HCT116 (cell line): ENCODE measurements at regions not wholly inside any gene's neighbourhood (a gene's known extent, or its start where the extent isn't known, plus 50 kb on each side); places are given as distances from the start of the nearest gene placed in this dataset.

Experiments
- ATAC-seq: fragments of 200-7000 bp; cut with Tn5 transposase; 2 replicates; pipeline ENCODE4 v1.9.1; 2020; ENCODE audit warnings: mild to moderate bottlenecking, moderate library complexity
- BruUV-seq: library from RNA; stranded (reverse); fragments of 400-500 nt; replicated peaks from 2 replicates; lab custom pipeline; 2021; lab: Mats Ljungman, UMichigan
- CTCF ChIA-PET: fragments of 300-600 bp; sonication (Branson Sonifier 250); formaldehyde crosslinking; loops from one replicate; lab custom pipeline; 2021; ENCODE audit warnings: antibody characterized with exemption; lab: Charles Lee
- POLR2A ChIA-PET: fragments of 300-600, 350-600 bp; sonication (Branson Sonifier 250); formaldehyde crosslinking; loops from one replicate; lab custom pipeline; 2021; ENCODE audit warnings: antibody characterized with exemption; lab: Charles Lee
- RAD21 ChIA-PET, 2 experiments: fragments of 300-600 bp; sonication (Branson Sonifier 250); formaldehyde crosslinking; loops; one replicate each; lab custom pipeline; 2023; ENCODE audit warnings: low total read pairs in 2 of 2; ENCODE audit not compliant: uncharacterized antibody in 2 of 2, unreplicated experiment in 2 of 2, low non-redundant PET in 1 of 2; lab: Charles Lee
- DNase-seq: peaks from one replicate; pipeline ENCODE4 v3.0.0-alpha.2; 2010; ENCODE audit warnings: low read depth, low spot score
- H2AFZ ChIP-seq: fragments of 200-600 bp; shearing (Covaris generic), sonication (generic); 2 replicates; pipeline ENCODE4 v1.6.1; 2017; ENCODE audit warnings: low read depth, mixed run types, mixed read lengths, antibody characterized with exemption, low read length; ENCODE audit not compliant: poor library complexity, severe bottlenecking
- H3K27ac ChIP-seq: 2 replicates; pipeline ENCODE4 v1.5.1; 2012; ENCODE audit warnings: low read depth, low read length
- H3K27me3 ChIP-seq: fragments of 200-600 bp; sonication (generic); 2 replicates; pipeline ENCODE4 v1.6.1; 2016; ENCODE audit warnings: mixed run types, low read length, mixed read lengths; ENCODE audit not compliant: insufficient read depth
- H3K36me3 ChIP-seq, 2 experiments: fragments of 200-500 bp in 1 of 2; fragments of 200-600 bp in 1 of 2; sonication (Bioruptor generic) in 1 of 2; sonication (generic) in 1 of 2; 2 replicates each; pipeline versions ENCODE4 v1.5.1 to v1.6.1; 2014 to 2016; ENCODE audit warnings: low read length in 2 of 2, inconsistent platforms in 1 of 2, mixed read lengths in 1 of 2, mixed run types in 1 of 2; ENCODE audit not compliant: insufficient read depth in 2 of 2, control insufficient read depth in 1 of 2
- H3K4me1 ChIP-seq, 2 experiments: fragments of 200-600 bp in 1 of 2; sonication (generic) in 1 of 2; 2 replicates each; pipeline versions ENCODE4 v1.5.1 to v1.6.1; 2012 to 2017; ENCODE audit warnings: low read length in 2 of 2, inconsistent platforms in 1 of 2, mild to moderate bottlenecking in 1 of 2, mixed read lengths in 1 of 2, mixed run types in 1 of 2, moderate library complexity in 1 of 2; ENCODE audit not compliant: insufficient read depth in 2 of 2, control insufficient read depth in 1 of 2
- H3K4me2 ChIP-seq: fragments of 200-600 bp; sonication (generic); 2 replicates; pipeline ENCODE4 v1.6.1; 2017; ENCODE audit warnings: mixed run types, low read length, mixed read lengths
- H3K4me3 ChIP-seq, 2 experiments: fragments of 200-600 bp in 1 of 2; sonication (generic) in 1 of 2; replicated peaks in 1 of 2; 2 replicates each; pipeline ENCODE4 v1.5.1; 2011 to 2016; ENCODE audit warnings: low read length in 2 of 2, control low read depth in 1 of 2, low read depth in 1 of 2, mild to moderate bottlenecking in 1 of 2, mixed read lengths in 1 of 2, mixed run types in 1 of 2
- H3K79me2 ChIP-seq: fragments of 200-600 bp; sonication (generic); 2 replicates; pipeline ENCODE4 v1.6.1; 2017; ENCODE audit warnings: mild to moderate bottlenecking, mixed run types, low read length, moderate library complexity, mixed read lengths; ENCODE audit not compliant: insufficient read depth
- H3K9ac ChIP-seq: fragments of 200-600 bp; sonication (generic); 2 replicates; pipeline ENCODE4 v1.6.1; 2016; ENCODE audit warnings: low read length, mixed read lengths
- H3K9me2 ChIP-seq: fragments of 200-600 bp; sonication (generic), shearing (Covaris generic); 2 replicates; pipeline ENCODE4 v1.6.1; 2017; ENCODE audit warnings: mixed run types, mild to moderate bottlenecking, moderate library complexity; ENCODE audit not compliant: insufficient read depth
- H3K9me3 ChIP-seq, 2 experiments: fragments of 200-500 bp in 1 of 2; fragments of 200-600 bp in 1 of 2; sonication (Bioruptor generic) in 1 of 2; sonication (generic) in 1 of 2; 2 replicates each; pipeline ENCODE4 v1.6.1; 2014 to 2017; ENCODE audit warnings: low read length in 2 of 2, mixed read lengths in 2 of 2, inconsistent platforms in 1 of 2, low read depth in 1 of 2, mild to moderate bottlenecking in 1 of 2, mixed run types in 1 of 2, moderate library complexity in 1 of 2; ENCODE audit not compliant: control insufficient read depth in 1 of 2, insufficient read depth in 1 of 2
- H4K20me1 ChIP-seq: fragments of 200-600 bp; sonication (generic), shearing (Covaris generic); 2 replicates; pipeline ENCODE4 v1.6.1; 2017; ENCODE audit warnings: mixed run types, mild to moderate bottlenecking, moderate library complexity; ENCODE audit not compliant: insufficient read depth
- EGR1 ChIP-seq: IDR thresholded peaks from 2 replicates; pipeline ENCODE4 v1.6.1; 2012; ENCODE audit warnings: low read depth
- POLR2A ChIP-seq: IDR thresholded peaks from 2 replicates; pipeline ENCODE4 v1.7.0; 2011; ENCODE audit warnings: borderline replicate concordance; ENCODE audit not compliant: insufficient read depth, insufficient read length; ENCODE audit errors: extremely low read depth
- SP1 ChIP-seq: IDR thresholded peaks from 2 replicates; pipeline ENCODE4 v1.6.1; 2012; ENCODE audit warnings: low read depth
- intact Hi-C: fragments of 100-400 bp; cut with micrococcal nuclease; formaldehyde crosslinking; loops from 2 replicates; pipeline ENCODE4 v1.10.0; 2022
- TF ChIP-seq, protein P1 (sequence below): IDR thresholded peaks from 2 replicates; pipeline ENCODE4 v1.6.1; 2012; ENCODE audit warnings: low read depth
- TF ChIP-seq, protein P2 (sequence below): IDR thresholded peaks from 2 replicates; pipeline ENCODE4 v1.6.1; 2012

DNA sequence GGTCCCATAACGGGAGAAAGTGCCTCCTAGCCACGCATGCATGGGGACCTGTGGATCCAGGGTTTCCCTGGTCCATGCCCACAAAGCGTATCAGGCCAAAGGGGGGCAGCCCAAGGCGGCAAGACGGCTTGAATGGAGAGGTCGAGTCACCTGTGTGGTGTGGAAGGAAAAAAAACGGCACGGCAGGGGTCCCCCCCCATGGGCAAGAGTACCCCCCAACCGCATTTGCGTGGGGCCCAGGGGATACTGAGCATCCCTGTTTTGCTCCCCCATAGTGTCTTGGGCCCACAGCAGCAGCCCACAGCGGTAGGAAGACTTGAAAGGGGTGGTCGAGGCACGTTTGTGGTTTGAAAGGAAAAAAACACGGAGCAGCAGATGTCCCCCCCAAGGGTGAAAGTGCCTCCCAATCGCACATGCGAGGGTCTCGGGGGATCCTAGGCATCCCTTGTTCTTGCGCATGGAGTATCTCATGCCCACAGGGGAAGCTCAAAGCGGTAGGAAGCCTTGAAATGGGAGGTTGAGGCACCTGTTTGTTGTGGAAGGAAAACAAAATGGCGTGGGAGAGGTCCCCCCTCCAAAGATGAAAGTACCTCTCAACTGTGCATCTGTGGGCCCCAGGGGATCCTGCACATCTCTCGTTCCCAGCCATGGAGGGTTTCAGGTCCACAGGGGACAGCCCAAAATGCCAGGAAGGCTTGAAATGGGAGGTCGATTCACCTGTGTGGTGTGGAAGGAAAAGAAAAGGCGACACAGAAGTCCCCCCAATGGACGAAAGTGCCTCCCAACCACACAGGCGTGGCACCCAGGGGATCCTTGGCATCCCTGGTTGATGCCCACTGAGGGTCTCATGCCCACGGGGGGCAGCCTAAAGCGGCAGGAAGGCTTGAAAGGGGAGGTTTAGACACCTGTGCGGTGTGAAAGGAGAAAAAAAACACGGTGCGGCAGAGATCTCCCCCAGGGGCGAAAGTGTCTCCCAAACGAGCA, 577.5 kb downstream of the ALG10 start:
- Histone ChIP-seq H3K4me2 (no peak overlapping the region), H3K79me2 (no peaks in the 10 kb centered on the region), H3K27ac (no peak overlapping the region), H3K4me1 (no peaks in the 10 kb centered on the region), H4K20me1 (no peaks in the 10 kb centered on the region), H3K4me3 (no peak overlapping the region), H3K27me3 (no peaks in the 10 kb centered on the region), H3K9me2 (no peaks in the 10 kb centered on the region), H3K9ac (no peak overlapping the region), H3K36me3 (no peaks in the 10 kb centered on the region), H3K9me3 (peaks cover 10 to 13% of the 10 kb centered on the region in 2 experiments; a peak in 2 of 4 replicates), H2AFZ (no peak overlapping the region)
- intact Hi-C loops, result no loop called here
- ChIA-PET POLR2A (no interaction called here), RAD21 (no interaction called here), CTCF (no interaction called here)
- DNase-seq (no peak), ATAC-seq (no peak)
- no TSS peak for BruUV-seq
- TF ChIP-seq POLR2A, result no peak
- TF ChIP-seq EGR1, result no peak
- TF ChIP-seq, protein P1, sequence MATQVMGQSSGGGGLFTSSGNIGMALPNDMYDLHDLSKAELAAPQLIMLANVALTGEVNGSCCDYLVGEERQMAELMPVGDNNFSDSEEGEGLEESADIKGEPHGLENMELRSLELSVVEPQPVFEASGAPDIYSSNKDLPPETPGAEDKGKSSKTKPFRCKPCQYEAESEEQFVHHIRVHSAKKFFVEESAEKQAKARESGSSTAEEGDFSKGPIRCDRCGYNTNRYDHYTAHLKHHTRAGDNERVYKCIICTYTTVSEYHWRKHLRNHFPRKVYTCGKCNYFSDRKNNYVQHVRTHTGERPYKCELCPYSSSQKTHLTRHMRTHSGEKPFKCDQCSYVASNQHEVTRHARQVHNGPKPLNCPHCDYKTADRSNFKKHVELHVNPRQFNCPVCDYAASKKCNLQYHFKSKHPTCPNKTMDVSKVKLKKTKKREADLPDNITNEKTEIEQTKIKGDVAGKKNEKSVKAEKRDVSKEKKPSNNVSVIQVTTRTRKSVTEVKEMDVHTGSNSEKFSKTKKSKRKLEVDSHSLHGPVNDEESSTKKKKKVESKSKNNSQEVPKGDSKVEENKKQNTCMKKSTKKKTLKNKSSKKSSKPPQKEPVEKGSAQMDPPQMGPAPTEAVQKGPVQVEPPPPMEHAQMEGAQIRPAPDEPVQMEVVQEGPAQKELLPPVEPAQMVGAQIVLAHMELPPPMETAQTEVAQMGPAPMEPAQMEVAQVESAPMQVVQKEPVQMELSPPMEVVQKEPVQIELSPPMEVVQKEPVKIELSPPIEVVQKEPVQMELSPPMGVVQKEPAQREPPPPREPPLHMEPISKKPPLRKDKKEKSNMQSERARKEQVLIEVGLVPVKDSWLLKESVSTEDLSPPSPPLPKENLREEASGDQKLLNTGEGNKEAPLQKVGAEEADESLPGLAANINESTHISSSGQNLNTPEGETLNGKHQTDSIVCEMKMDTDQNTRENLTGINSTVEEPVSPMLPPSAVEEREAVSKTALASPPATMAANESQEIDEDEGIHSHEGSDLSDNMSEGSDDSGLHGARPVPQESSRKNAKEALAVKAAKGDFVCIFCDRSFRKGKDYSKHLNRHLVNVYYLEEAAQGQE, result no peak
- no peak for TF ChIP-seq SP1
- TF ChIP-seq, protein P2, sequence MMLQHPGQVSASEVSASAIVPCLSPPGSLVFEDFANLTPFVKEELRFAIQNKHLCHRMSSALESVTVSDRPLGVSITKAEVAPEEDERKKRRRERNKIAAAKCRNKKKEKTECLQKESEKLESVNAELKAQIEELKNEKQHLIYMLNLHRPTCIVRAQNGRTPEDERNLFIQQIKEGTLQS, result no peak
